HepG2 (cell line): ENCODE measurements at regions not wholly inside any gene's neighbourhood (a gene's known extent, or its start where the extent isn't known, plus 50 kb on each side); places are given as distances from the start of the nearest gene placed in this dataset.
A peak's percentile ranks its signal among the peaks of the same experiment; 100 is the strongest.

Experiments used
- ATAC-seq: fragments of 200-7000 bp; cut with Tn5 transposase; 3 replicates; pipeline ENCODE4 v1.9.1; 2020; ENCODE audit warnings: mild to moderate bottlenecking, moderate library complexity
- BruUV-seq: library from RNA; stranded (reverse); fragments of 400-500 nt; replicated peaks from 2 replicates; lab custom pipeline; 2021; lab: Mats Ljungman, UMichigan
- CTCF ChIA-PET: fragments of 300-600 bp; formaldehyde crosslinking; extraction: SDS; loops from one replicate; lab custom pipeline; 2021; ENCODE audit warnings: low total read pairs, inconsistent platforms, low intra/inter-chr PET ratio; lab: Yijun Ruan, JAX
- POLR2A ChIA-PET: fragments of 350-600 bp; sonication (Branson Sonifier 250); formaldehyde crosslinking; loops from one replicate; lab custom pipeline; 2020; ENCODE audit warnings: antibody characterized with exemption, inconsistent platforms; lab: Yijun Ruan, JAX
- DNase-seq: peaks from one replicate; pipeline ENCODE4 v3.0.0-alpha.2; 2015; ENCODE audit warnings: low spot score
- FAIRE-seq: peaks from 3 replicates; lab custom pipeline; 2011; peaks lifted over from hg19 to GRCh38; lab: Jason Lieb, UNC
- H2AFZ ChIP-seq: one replicate; pipeline ENCODE4 v1.6.1; 2011; ENCODE audit warnings: low read length, inconsistent platforms
- H3K27ac ChIP-seq: fragments of 300-600 bp; 3 replicates; pipeline ENCODE4 v1.8.0; 2011; ENCODE audit warnings: mixed run types, mild to moderate bottlenecking, mixed read lengths, low read length, inconsistent platforms; ENCODE audit not compliant: insufficient read depth; ENCODE audit errors: extremely low read length
- H3K27me3 ChIP-seq, 2 experiments: fragments of 200-600 bp in 1 of 2; 2 replicates in 1 of 2; 3 replicates in 1 of 2; pipeline versions ENCODE4 v1.6.0 to v1.8.0; 2011; ENCODE audit warnings: low read length in 2 of 2, mild to moderate bottlenecking in 2 of 2, moderate library complexity in 2 of 2, inconsistent platforms in 1 of 2; ENCODE audit not compliant: insufficient read depth in 2 of 2, control insufficient read depth in 1 of 2
- H3K36me3 ChIP-seq, 2 experiments: fragments of 200-600 bp in 1 of 2; replicated peaks in 1 of 2; 2 replicates in 1 of 2; 3 replicates in 1 of 2; pipeline versions ENCODE4 v1.5.1 to v1.8.0; 2011; ENCODE audit warnings: low read length in 2 of 2, inconsistent platforms in 1 of 2; ENCODE audit not compliant: insufficient read depth in 2 of 2, control insufficient read depth in 1 of 2
- H3K4me1 ChIP-seq: 2 replicates; pipeline ENCODE4 v1.5.1; 2012; ENCODE audit warnings: low read length, inconsistent platforms; ENCODE audit not compliant: insufficient read depth
- H3K4me2 ChIP-seq: 2 replicates; pipeline ENCODE4 v1.6.0; 2011; ENCODE audit warnings: low read depth, low read length, inconsistent platforms
- H3K4me3 ChIP-seq, 3 experiments: fragments of 200-600 bp in 1 of 3; sonication (generic), shearing (Covaris generic) in 1 of 3; replicated peaks in 1 of 3; 2 replicates each; pipeline ENCODE4 v1.5.1; 2011 to 2016; ENCODE audit warnings: low read length in 3 of 3, inconsistent platforms in 2 of 3, low read depth in 2 of 3, mild to moderate bottlenecking in 2 of 3, control low read depth in 1 of 3, mixed read lengths in 1 of 3; ENCODE audit not compliant: insufficient read depth in 1 of 3
- H3K79me2 ChIP-seq: one replicate; pipeline ENCODE4 v1.6.1; 2011; ENCODE audit warnings: low read length, inconsistent platforms; ENCODE audit not compliant: insufficient read depth
- H3K9ac ChIP-seq: 2 replicates; pipeline ENCODE4 v1.6.0; 2011; ENCODE audit warnings: mild to moderate bottlenecking, low read depth, low read length, inconsistent platforms; ENCODE audit not compliant: insufficient read depth
- H3K9me3 ChIP-seq: 2 replicates; pipeline ENCODE4 v1.5.1; 2012; ENCODE audit warnings: mild to moderate bottlenecking, low read length
- H4K20me1 ChIP-seq: 2 replicates; pipeline ENCODE4 v1.6.0; 2011; ENCODE audit warnings: inconsistent platforms, mild to moderate bottlenecking, low read length, moderate library complexity; ENCODE audit not compliant: insufficient read depth
- GPN1 ChIP-seq: sonication (generic); formaldehyde crosslinking; IDR thresholded peaks from 2 replicates; pipeline ENCODE4 v1.5.1; 2020; ENCODE audit warnings: missing genetic modification reagents, borderline replicate concordance
- GTF3A ChIP-seq: sonication (generic); formaldehyde crosslinking; conservative IDR thresholded peaks from 2 replicates; pipeline ENCODE4 v1.4.0; 2020; ENCODE audit warnings: mild to moderate bottlenecking, missing genetic modification reagents
- HNRNPH1 ChIP-seq: fragments of 200-400 bp; formaldehyde crosslinking; optimal IDR thresholded peaks from 2 replicates; pipeline ENCODE3; 2017; ENCODE audit warnings: mild to moderate bottlenecking, low read depth, low read length
- KDM5A ChIP-seq: fragments of 200-600 bp; sonication (generic); IDR thresholded peaks from 2 replicates; pipeline ENCODE4 v1.7.0; 2018; ENCODE audit warnings: antibody characterized with exemption, mild to moderate bottlenecking, low read length, borderline replicate concordance
- REL ChIP-seq: sonication (generic); formaldehyde crosslinking; conservative IDR thresholded peaks from 2 replicates; pipeline ENCODE4 v1.8.0; 2022; ENCODE audit warnings: mild to moderate bottlenecking, missing genetic modification reagents, moderate library complexity
- RFX3 ChIP-seq: IDR thresholded peaks from 2 replicates; pipeline ENCODE4 v1.6.1; 2016; ENCODE audit warnings: missing biosample characterization, missing genetic modification reagents
- SMAD3 ChIP-seq: sonication (generic); formaldehyde crosslinking; IDR thresholded peaks from 2 replicates; pipeline ENCODE4 v1.4.0; 2020; ENCODE audit warnings: missing genetic modification reagents
- TBP ChIP-seq: sonication (generic); formaldehyde crosslinking; IDR thresholded peaks from 2 replicates; pipeline ENCODE4 v1.5.0; 2020; ENCODE audit warnings: missing genetic modification reagents
- ZFP36L1 ChIP-seq: sonication (generic); formaldehyde crosslinking; IDR thresholded peaks from 2 replicates; pipeline ENCODE4 v1.8.0; 2022; ENCODE audit warnings: mild to moderate bottlenecking, missing genetic modification reagents, moderate library complexity
- ZNF205 ChIP-seq: IDR thresholded peaks from 2 replicates; pipeline ENCODE4 v1.6.1; 2018; ENCODE audit warnings: missing biosample characterization, missing genetic modification reagents
- ZNF441 ChIP-seq: sonication (generic); formaldehyde crosslinking; IDR thresholded peaks from 2 replicates; pipeline ENCODE4 v1.7.0; 2021; ENCODE audit warnings: missing genetic modification reagents, borderline replicate concordance
- ZNF713 ChIP-seq: sonication (generic); formaldehyde crosslinking; IDR thresholded peaks from 2 replicates; pipeline ENCODE4 v1.4.0; 2020; ENCODE audit warnings: mild to moderate bottlenecking, missing genetic modification reagents
- ZNF883 ChIP-seq: sonication (generic); formaldehyde crosslinking; IDR thresholded peaks from 2 replicates; pipeline ENCODE4 v1.5.1; 2020; ENCODE audit warnings: mild to moderate bottlenecking, missing genetic modification reagents; ENCODE audit errors: not compliant biosample characterization
- WGBS: methylation state at CpG from one replicate; pipeline ENCODE4 v1.1.6; 2017; ENCODE audit warnings: low lambda C conversion rate; 5-methylcytosine and 5-hydroxymethylcytosine counted together
- in situ Hi-C: cut with HindIII; loops from 2 replicates; pipeline ENCODE4 v1.10.0; 2017; ENCODE audit warnings: low pct_unique_long_range_greater_than_20kb; ENCODE audit not compliant: extremely low pct_ligation_motif_present
- intact Hi-C: fragments of 100-400 bp; cut with micrococcal nuclease; formaldehyde crosslinking; loops from one replicate; pipeline ENCODE4 v1.10.0; 2022; ENCODE audit not compliant: unreplicated experiment
- TF ChIP-seq, protein P1 (sequence below): sonication (generic); formaldehyde crosslinking; IDR thresholded peaks from one replicate; pipeline ENCODE4 v1.5.1; 2020; ENCODE audit warnings: mild to moderate bottlenecking, missing genetic modification reagents; ENCODE audit errors: not compliant biosample characterization

DNA sequence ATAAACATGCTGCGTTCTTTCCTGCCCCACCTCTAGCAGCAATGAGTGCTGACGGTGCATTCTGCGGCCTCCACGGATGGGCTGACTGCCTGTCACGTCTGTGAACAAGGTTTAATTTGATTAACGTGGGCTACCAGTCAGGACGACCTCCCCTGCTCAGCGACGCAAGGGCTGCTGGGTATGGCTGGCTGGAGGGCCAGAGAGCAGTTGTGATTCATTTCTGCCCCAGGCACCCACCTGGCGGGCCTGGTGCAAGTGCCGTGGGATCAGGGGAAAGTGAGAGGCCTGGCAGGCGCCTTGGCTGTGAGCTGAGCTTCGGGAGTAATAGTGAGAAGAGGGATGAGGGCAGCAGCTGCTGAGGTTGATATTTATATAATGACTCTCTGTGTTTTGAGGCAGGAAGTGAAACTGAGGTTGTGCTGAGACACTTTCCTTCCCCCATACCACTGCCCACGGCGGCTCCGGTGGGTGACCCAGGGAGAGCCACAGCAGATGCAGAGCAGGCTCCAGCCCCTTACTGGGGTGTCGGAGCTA lies 190.4 kb upstream of the BCL6 start (continued):
- TF ChIP-seq, protein P1, sequence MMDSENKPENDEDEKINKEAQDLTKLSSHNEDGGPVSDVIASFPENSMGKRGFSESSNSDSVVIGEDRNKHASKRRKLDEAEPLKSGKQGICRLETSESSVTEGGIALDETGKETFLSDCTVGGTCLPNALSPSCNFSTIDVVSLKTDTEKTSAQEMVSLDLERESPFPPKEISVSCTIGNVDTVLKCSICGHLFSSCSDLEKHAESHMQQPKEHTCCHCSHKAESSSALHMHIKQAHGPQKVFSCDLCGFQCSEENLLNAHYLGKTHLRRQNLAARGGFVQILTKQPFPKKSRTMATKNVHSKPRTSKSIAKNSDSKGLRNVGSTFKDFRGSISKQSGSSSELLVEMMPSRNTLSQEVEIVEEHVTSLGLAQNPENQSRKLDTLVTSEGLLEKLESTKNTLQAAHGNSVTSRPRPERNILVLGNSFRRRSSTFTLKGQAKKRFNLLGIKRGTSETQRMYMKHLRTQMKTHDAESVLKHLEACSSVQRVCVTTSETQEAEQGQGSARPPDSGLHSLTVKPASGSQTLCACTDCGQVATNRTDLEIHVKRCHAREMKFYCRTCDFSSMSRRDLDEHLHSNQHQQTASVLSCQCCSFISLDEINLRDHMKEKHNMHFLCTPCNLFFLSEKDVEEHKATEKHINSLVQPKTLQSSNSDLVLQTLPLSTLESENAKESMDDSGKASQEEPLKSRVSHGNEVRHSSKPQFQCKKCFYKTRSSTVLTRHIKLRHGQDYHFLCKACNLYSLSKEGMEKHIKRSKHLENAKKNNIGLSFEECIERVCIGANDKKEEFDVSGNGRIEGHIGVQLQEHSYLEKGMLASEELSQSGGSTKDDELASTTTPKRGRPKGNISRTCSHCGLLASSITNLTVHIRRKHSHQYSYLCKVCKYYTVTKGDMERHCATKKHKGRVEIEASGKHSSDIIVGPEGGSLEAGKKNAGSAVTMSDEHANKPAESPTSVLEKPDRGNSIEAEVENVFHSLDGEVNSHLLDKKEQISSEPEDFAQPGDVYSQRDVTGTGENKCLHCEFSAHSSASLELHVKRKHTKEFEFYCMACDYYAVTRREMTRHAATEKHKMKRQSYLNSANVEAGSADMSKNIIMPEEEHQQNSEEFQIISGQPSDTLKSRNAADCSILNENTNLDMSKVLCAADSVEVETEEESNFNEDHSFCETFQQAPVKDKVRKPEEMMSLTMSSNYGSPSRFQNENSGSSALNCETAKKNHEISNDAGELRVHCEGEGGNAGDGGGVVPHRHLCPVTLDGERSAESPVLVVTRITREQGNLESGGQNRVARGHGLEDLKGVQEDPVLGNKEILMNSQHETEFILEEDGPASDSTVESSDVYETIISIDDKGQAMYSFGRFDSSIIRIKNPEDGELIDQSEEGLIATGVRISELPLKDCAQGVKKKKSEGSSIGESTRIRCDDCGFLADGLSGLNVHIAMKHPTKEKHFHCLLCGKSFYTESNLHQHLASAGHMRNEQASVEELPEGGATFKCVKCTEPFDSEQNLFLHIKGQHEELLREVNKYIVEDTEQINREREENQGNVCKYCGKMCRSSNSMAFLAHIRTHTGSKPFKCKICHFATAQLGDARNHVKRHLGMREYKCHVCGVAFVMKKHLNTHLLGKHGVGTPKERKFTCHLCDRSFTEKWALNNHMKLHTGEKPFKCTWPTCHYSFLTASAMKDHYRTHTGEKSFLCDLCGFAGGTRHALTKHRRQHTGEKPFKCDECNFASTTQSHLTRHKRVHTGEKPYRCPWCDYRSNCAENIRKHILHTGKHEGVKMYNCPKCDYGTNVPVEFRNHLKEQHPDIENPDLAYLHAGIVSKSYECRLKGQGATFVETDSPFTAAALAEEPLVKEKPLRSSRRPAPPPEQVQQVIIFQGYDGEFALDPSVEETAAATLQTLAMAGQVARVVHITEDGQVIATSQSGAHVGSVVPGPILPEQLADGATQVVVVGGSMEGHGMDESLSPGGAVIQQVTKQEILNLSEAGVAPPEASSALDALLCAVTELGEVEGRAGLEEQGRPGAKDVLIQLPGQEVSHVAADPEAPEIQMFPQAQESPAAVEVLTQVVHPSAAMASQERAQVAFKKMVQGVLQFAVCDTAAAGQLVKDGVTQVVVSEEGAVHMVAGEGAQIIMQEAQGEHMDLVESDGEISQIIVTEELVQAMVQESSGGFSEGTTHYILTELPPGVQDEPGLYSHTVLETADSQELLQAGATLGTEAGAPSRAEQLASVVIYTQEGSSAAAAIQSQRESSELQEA: no peak
- TF ChIP-seq REL (CRISPR knock-in tag) (no peak), KDM5A (no peak)

GRCh38 chr3:187936676-187937075 lies 191.4 kb upstream of the BCL6 start:
- Histone ChIP-seq H3K27ac (no peak overlapping the region), H3K9ac (no peak overlapping the region), H3K4me3 (no peak overlapping the region), H3K4me1 (peaks cover 34% of the 10 kb centered on the region), H3K36me3 (no peaks in the 10 kb centered on the region), H3K9me3 (no peaks in the 10 kb centered on the region), H4K20me1 (no peaks in the 10 kb centered on the region), H3K79me2 (no peaks in the 10 kb centered on the region), H3K27me3 (peaks cover 0 to 1% of the 10 kb centered on the region in 2 experiments; a peak in 1 of 5 replicates), H3K4me2 (no peak overlapping the region), H2AFZ (peak overlapping the region; percentile 21)
- FAIRE-seq: no peak
- no peak for ATAC-seq
- intact Hi-C loops: no loop called here
- in situ Hi-C loops: no loop called here
- BruUV-seq: no TSS peak
- TF ChIP-seq ZNF205 (CRISPR knock-in tag) (no peak), ZNF883 (CRISPR knock-in tag) (no peak), TBP (CRISPR knock-in tag) (no peak), ZNF713 (no peak), ZNF441 (no peak), GPN1 (no peak), GTF3A (CRISPR knock-in tag) (no peak), SMAD3 (CRISPR knock-in tag) (no peak), RFX3 (CRISPR knock-in tag) (no peak), ZFP36L1 (no peak), HNRNPH1 (no peak)
- TF ChIP-seq, all 625 proteins: peak for 0
- DNase-seq: no peak
- ChIA-PET CTCF (no interaction called here), POLR2A (no interaction called here)
- WGBS: 33% methylated on average over 1 of the region's 1 CpG
